PFSK-1 (cell line): ENCODE measurements at regions not wholly inside any gene's neighbourhood (a gene's known extent, or its start where the extent isn't known, plus 50 kb on each side); places are given as distances from the start of the nearest gene placed in this dataset.

Source experiments
- FOXP2 ChIP-seq: optimal IDR thresholded peaks from 2 replicates; pipeline ENCODE3; 2011; ENCODE audit warnings: borderline replicate concordance, control low read depth, inconsistent platforms; ENCODE audit not compliant: insufficient read depth; ENCODE audit errors: extremely low read length, extremely low read depth
- POLR2AphosphoS5 ChIP-seq: IDR thresholded peaks from 2 replicates; pipeline ENCODE4 v1.6.1; 2012; ENCODE audit warnings: low read depth, mild to moderate bottlenecking, control low read depth, low read length, moderate library complexity
- REST ChIP-seq, 2 experiments: IDR thresholded peaks; 2 replicates each; pipeline versions ENCODE4 v1.6.1 to v1.8.0; 2011 to 2012; ENCODE audit warnings: low read depth in 2 of 2, low read length in 2 of 2, control low read depth in 1 of 2, inconsistent platforms in 1 of 2, mild to moderate bottlenecking in 1 of 2, moderate library complexity in 1 of 2; ENCODE audit not compliant: insufficient read depth in 1 of 2
- SIN3A ChIP-seq: IDR thresholded peaks from 2 replicates; pipeline ENCODE4 v1.6.1; 2012; ENCODE audit warnings: mild to moderate bottlenecking, low read length, moderate library complexity, borderline replicate concordance; ENCODE audit not compliant: insufficient read depth
- TAF1 ChIP-seq: IDR thresholded peaks from 2 replicates; pipeline ENCODE4 v1.6.1; 2012; ENCODE audit warnings: low read length, control low read depth, borderline replicate concordance; ENCODE audit not compliant: insufficient read depth

- TF ChIP-seq POLR2AphosphoS5 (no peak), TAF1 (no peak), REST (IDR thresholded peaks at IDR 0.05; ENCODE audit: insufficient read depth in 1 of 2, low read depth in 2 of 2, low read length in 2 of 2) (no peak), SIN3A (no peak), FOXP2 (no peak)
Measured at GRCh38 chr12:92458996-92459395, 243.8 kb upstream of the PLEKHG7 start.
